Non-pigmented ciliary epithelial cell (primary cell): ENCODE measurements at regions not wholly inside any gene's neighbourhood (a gene's known extent, or its start where the extent isn't known, plus 50 kb on each side); places are given as distances from the start of the nearest gene placed in this dataset.
"Not testable (repeated sequence)": the region's sequence is repeated elsewhere in the genome, so short reads cannot be mapped to it uniquely, and the experiment has no call there.

Source experiments
- DNase-seq: peaks from one replicate; pipeline ENCODE4 v3.0.0-alpha.2; 2010; ENCODE audit warnings: low read depth

GRCh38 chr12:127169321-127170181 lies 1097.4 kb upstream of the TMEM132C start:
- no peak for DNase-seq

GRCh38 chr12:127170226-127171180 lies 1096.5 kb upstream of the TMEM132C start:
- DNase-seq, result no peak

GRCh38 chr12:127172861-127173260 lies 1094.1 kb upstream of the TMEM132C start:
- DNase-seq, result no peak

- DNase-seq, result not testable (repeated sequence)
Measured at GRCh38 chr12:127173971-127174370, 1093.0 kb upstream of the TMEM132C start.

GRCh38 chr12:127174881-127175280 lies 1092.1 kb upstream of the TMEM132C start:
- DNase-seq, result no peak

- DNase-seq, result no peak
Measured at GRCh38 chr12:127175361-127175760, 1091.6 kb upstream of the TMEM132C start.

- no peak for DNase-seq
Measured at GRCh38 chr12:127176804-127177203, 1090.2 kb upstream of the TMEM132C start.

GRCh38 chr12:127178052-127178451 lies 1088.9 kb upstream of the TMEM132C start:
- DNase-seq, result no peak

GRCh38 chr12:127178463-127178862 lies 1088.5 kb upstream of the TMEM132C start:
- no peak for DNase-seq

- no peak for DNase-seq
Measured at GRCh38 chr12:127179176-127179575, 1087.8 kb upstream of the TMEM132C start.

GRCh38 chr12:127182018-127182417 lies 1085.0 kb upstream of the TMEM132C start:
- no peak for DNase-seq

- no peak for DNase-seq
Measured at GRCh38 chr12:127189992-127190391, 1077.0 kb upstream of the TMEM132C start.

- peak; percentile 45 for DNase-seq
Measured at GRCh38 chr12:127191129-127191528, 1075.8 kb upstream of the TMEM132C start.

GRCh38 chr12:127192391-127192790 lies 1074.6 kb upstream of the TMEM132C start:
- DNase-seq, result no peak

- no peak for DNase-seq
Measured at GRCh38 chr12:127193341-127193740, 1073.6 kb upstream of the TMEM132C start.

GRCh38 chr12:127194176-127194575 lies 1072.8 kb upstream of the TMEM132C start:
- no peak for DNase-seq

GRCh38 chr12:127205781-127206555 lies 1061.0 kb upstream of the TMEM132C start:
- no peak for DNase-seq

GRCh38 chr12:127209318-127209717 lies 1057.7 kb upstream of the TMEM132C start:
- DNase-seq, result no peak

- no peak for DNase-seq
Measured at GRCh38 chr12:127214186-127214585, 1052.8 kb upstream of the TMEM132C start.

- DNase-seq, result no peak
Measured at GRCh38 chr12:127223011-127223410, 1044.0 kb upstream of the TMEM132C start.

- DNase-seq, result no peak
Measured at GRCh38 chr12:127223731-127224130, 1043.2 kb upstream of the TMEM132C start.

GRCh38 chr12:127230843-127231260 lies 1036.1 kb upstream of the TMEM132C start:
- DNase-seq, result peak; percentile 98
